ENCODE measurements at regions not wholly inside any gene's neighbourhood (a gene's known extent, or its start where the extent isn't known, plus 50 kb on each side); places are given as distances from the start of the nearest gene placed in this dataset.
"Not testable (repeated sequence)": the region's sequence is repeated elsewhere in the genome, so short reads cannot be mapped to it uniquely, and the experiment has no call there.

- not testable (repeated sequence) for ATAC-seq
These were observed 56.8 kb downstream of the SCGB2B2 start for GRCh38 chr19:34620134-34620533.

- no peak for ATAC-seq
These were observed 58.5 kb downstream of the SCGB2B2 start for GRCh38 chr19:34618410-34618809.

- not testable (repeated sequence) for ATAC-seq
These were observed 59.0 kb downstream of the SCGB2B2 start for GRCh38 chr19:34617996-34618395.

GRCh38 chr19:34603003-34603402 lies 74.0 kb downstream of the SCGB2B2 start:
- ATAC-seq, result no peak

GRCh38 chr19:34601071-34601470 lies 75.9 kb downstream of the SCGB2B2 start:
- ATAC-seq, result no peak

- no peak for ATAC-seq
These were observed 76.6 kb downstream of the SCGB2B2 start for GRCh38 chr19:34600366-34600765.

- ATAC-seq, result no peak
These were observed 78.5 kb downstream of the SCGB2B2 start for GRCh38 chr19:34598217-34599155.

GRCh38 chr19:34597596-34597995 lies 79.4 kb downstream of the SCGB2B2 start:
- ATAC-seq, result no peak

GRCh38 chr19:34596989-34597388 lies 80.0 kb downstream of the SCGB2B2 start:
- ATAC-seq, result no peak

- no peak for ATAC-seq
These were observed 80.8 kb downstream of the SCGB2B2 start for GRCh38 chr19:34596115-34596514.

GRCh38 chr19:34595683-34596082 lies 81.3 kb downstream of the SCGB2B2 start:
- no peak for ATAC-seq

- ATAC-seq, result no peak
These were observed 86.7 kb downstream of the SCGB2B2 start for GRCh38 chr19:34590228-34590627.

- ATAC-seq, result no peak
These were observed 87.2 kb downstream of the SCGB2B2 start for GRCh38 chr19:34589730-34590129.

GRCh38 chr19:34588846-34589245 lies 88.1 kb downstream of the SCGB2B2 start:
- no peak for ATAC-seq

GRCh38 chr19:34588249-34588648 lies 88.7 kb downstream of the SCGB2B2 start:
- no peak for ATAC-seq

- ATAC-seq, result no peak
These were observed 96.6 kb downstream of the SCGB2B2 start for GRCh38 chr19:34580408-34580807.

GRCh38 chr19:34580055-34580336 lies 97.0 kb downstream of the SCGB2B2 start:
- no peak for ATAC-seq

GRCh38 chr19:34579281-34580054 lies 97.5 kb downstream of the SCGB2B2 start:
- no peak for ATAC-seq

GRCh38 chr19:34578751-34579150 lies 97.2 kb downstream of the WTIP start:
- no peak for ATAC-seq

GRCh38 chr19:34578173-34578572 lies 96.6 kb downstream of the WTIP start:
- no peak for ATAC-seq

- peak; percentile 9 for ATAC-seq
These were observed 96.1 kb downstream of the WTIP start for GRCh38 chr19:34577531-34578101.

- ATAC-seq, result no peak
These were observed 95.5 kb downstream of the WTIP start for GRCh38 chr19:34577056-34577455.

GRCh38 chr19:34576292-34576691 lies 94.7 kb downstream of the WTIP start:
- no peak for ATAC-seq

- no peak for ATAC-seq
These were observed 93.6 kb downstream of the WTIP start for GRCh38 chr19:34575206-34575605.
